CD4-positive, CD25-positive, alpha-beta regulatory T cell (primary cell): ENCODE measurements at regions not wholly inside any gene's neighbourhood (a gene's known extent, or its start where the extent isn't known, plus 50 kb on each side); places are given as distances from the start of the nearest gene placed in this dataset.
A peak's percentile ranks its signal among the peaks of the same experiment; 100 is the strongest.

Source experiments
- ATAC-seq, 2 donors: fragments of 150-1000 bp; cut with Tn5 transposase; one replicate each; pipeline ENCODE4 v1.10.0; 2021; ENCODE audit warnings: low read depth in 2 of 2, moderate number of reproducible peaks in 2 of 2, moderate library complexity in 1 of 2
- DNase-seq, 3 donors: peaks; one replicate each; pipeline versions ENCODE4 v3.0.0 to v3.0.0-alpha.2; 2012 to 2022; ENCODE audit warnings: mixed read lengths in 1 of 3
- H3K27ac ChIP-seq: one replicate; pipeline ENCODE4 v1.7.0; 2013; ENCODE audit warnings: mild to moderate bottlenecking, low read length; ENCODE audit not compliant: insufficient read depth, poor library complexity, severe bottlenecking
- H3K27me3 ChIP-seq: one replicate; pipeline ENCODE4 v1.7.0; 2013; ENCODE audit warnings: low read length; ENCODE audit not compliant: control insufficient read depth, insufficient read depth
- H3K36me3 ChIP-seq: one replicate; pipeline ENCODE4 v1.7.0; 2013; ENCODE audit warnings: mild to moderate bottlenecking, low read length, moderate library complexity; ENCODE audit not compliant: control insufficient read depth, insufficient read depth
- H3K4me1 ChIP-seq: 2 replicates; pipeline ENCODE4 v1.7.0; 2013; ENCODE audit warnings: mild to moderate bottlenecking, low read length; ENCODE audit not compliant: insufficient read depth, control insufficient read depth, poor library complexity, severe bottlenecking
- H3K4me3 ChIP-seq: one replicate; pipeline ENCODE4 v1.7.0; 2013; ENCODE audit warnings: low read depth, mild to moderate bottlenecking, low read length, moderate library complexity
- H3K9me3 ChIP-seq, 2 experiments: 1 replicate in 1 of 2; 2 replicates in 1 of 2; pipeline ENCODE4 v1.7.0; 2013; ENCODE audit warnings: low read length in 2 of 2, mild to moderate bottlenecking in 1 of 2, moderate library complexity in 1 of 2; ENCODE audit not compliant: control insufficient read depth in 2 of 2
- H3K27ac Mint-ChIP-seq, 3 donors: one replicate each; pipeline ENCODE4 v1.8.0; 2020 to 2022; ENCODE audit warnings: mild to moderate bottlenecking in 3 of 3, mixed read lengths in 3 of 3, moderate library complexity in 2 of 3
- H3K27me3 Mint-ChIP-seq: one replicate; pipeline ENCODE4 v1.8.0; 2022; ENCODE audit warnings: mild to moderate bottlenecking, mixed read lengths
- H3K36me3 Mint-ChIP-seq: one replicate; pipeline ENCODE4 v1.8.0; 2020; ENCODE audit warnings: mixed read lengths
- H3K4me1 Mint-ChIP-seq, 4 donors: one replicate each; pipeline ENCODE4 v1.8.0; 2020 to 2022; ENCODE audit warnings: mixed read lengths in 4 of 4, mild to moderate bottlenecking in 1 of 4
- H3K4me3 Mint-ChIP-seq, 4 donors: one replicate each; pipeline ENCODE4 v1.8.0; 2020 to 2022; ENCODE audit warnings: mild to moderate bottlenecking in 4 of 4, mixed read lengths in 4 of 4, moderate library complexity in 3 of 4
- H3K9me3 Mint-ChIP-seq, 7 donors: one replicate each; pipeline ENCODE4 v1.8.0; 2020 to 2022; ENCODE audit warnings: mixed read lengths in 7 of 7, mild to moderate bottlenecking in 3 of 7, moderate library complexity in 2 of 7

GRCh38 chr7:65251851-65252620 lies 121.6 kb upstream of the ZNF92 start:
- H3K4me1 ChIP-seq, result no peaks in the 10 kb centered on the region
- Mint-ChIP-seq H3K36me3 (no peaks in the 10 kb centered on the region), H3K27ac (no peak overlapping the region), H3K9me3 (peaks cover 0 to 5% (median 0%) of the 10 kb centered on the region in 7 donors), H3K4me3 (peak overlapping the region in 2 of 4 donors; percentile 75 to 78), H3K4me1 (peaks cover 0 to 7% (median under 1%) of the 10 kb centered on the region in 4 donors), H3K27me3 (peaks cover 7% of the 10 kb centered on the region)
- ATAC-seq, result no peak
- no peaks in the 10 kb centered on the region for H3K9me3 ChIP-seq
- H3K27me3 ChIP-seq, result no peaks in the 10 kb centered on the region
- DNase-seq, result peak in 1 of 3 donors; percentile 38
- H3K36me3 ChIP-seq, result no peaks in the 10 kb centered on the region
- no peak overlapping the region for H3K27ac ChIP-seq
- H3K4me3 ChIP-seq, result no peak overlapping the region

GRCh38 chr7:65250697-65251395 lies 122.8 kb upstream of the ZNF92 start:
- peaks cover 0 to 7% (median under 1%) of the 10 kb centered on the region in 4 donors for H3K4me1 Mint-ChIP-seq
- no peaks in the 10 kb centered on the region for H3K36me3 ChIP-seq
- H3K9me3 ChIP-seq, result no peaks in the 10 kb centered on the region
- no peak overlapping the region for H3K27ac ChIP-seq
- no peaks in the 10 kb centered on the region for H3K36me3 Mint-ChIP-seq
- H3K27ac Mint-ChIP-seq, result no peak overlapping the region
- no peak for DNase-seq
- no peak overlapping the region for H3K4me3 ChIP-seq
- no peak for ATAC-seq
- peak overlapping the region in 1 of 4 donors; percentile 78 for H3K4me3 Mint-ChIP-seq
- peaks cover 7% of the 10 kb centered on the region for H3K27me3 Mint-ChIP-seq
- H3K4me1 ChIP-seq, result no peaks in the 10 kb centered on the region
- H3K27me3 ChIP-seq, result no peaks in the 10 kb centered on the region
- peaks cover 0 to 5% (median 0%) of the 10 kb centered on the region in 7 donors for H3K9me3 Mint-ChIP-seq

- H3K27ac ChIP-seq, result no peak overlapping the region
- no peaks in the 10 kb centered on the region for H3K36me3 ChIP-seq
- Mint-ChIP-seq H3K27me3 (peaks cover 7% of the 10 kb centered on the region), H3K27ac (no peak overlapping the region), H3K4me1 (peaks cover 0 to 7% (median under 1%) of the 10 kb centered on the region in 4 donors), H3K4me3 (peak overlapping the region in 2 of 4 donors; percentile 32 to 49), H3K36me3 (no peaks in the 10 kb centered on the region), H3K9me3 (peaks cover 0 to 5% (median 0%) of the 10 kb centered on the region in 7 donors)
- DNase-seq (no peak), ATAC-seq (no peak)
- no peak overlapping the region for H3K4me3 ChIP-seq
- no peaks in the 10 kb centered on the region for H3K9me3 ChIP-seq
- H3K27me3 ChIP-seq, result no peaks in the 10 kb centered on the region
- H3K4me1 ChIP-seq, result no peaks in the 10 kb centered on the region
These were observed 123.4 kb upstream of the ZNF92 start for GRCh38 chr7:65250216-65250615.

- DNase-seq (no peak), ATAC-seq (no peak)
- no peak overlapping the region for H3K27ac ChIP-seq
- H3K9me3 Mint-ChIP-seq, result peaks cover 0 to 5% (median 0%) of the 10 kb centered on the region in 7 donors
- no peak overlapping the region for H3K4me3 Mint-ChIP-seq
- no peaks in the 10 kb centered on the region for H3K9me3 ChIP-seq
- H3K27ac Mint-ChIP-seq, result no peak overlapping the region
- H3K36me3 ChIP-seq, result no peaks in the 10 kb centered on the region
- H3K27me3 Mint-ChIP-seq, result peaks cover 16% of the 10 kb centered on the region
- H3K36me3 Mint-ChIP-seq, result no peaks in the 10 kb centered on the region
- H3K4me1 Mint-ChIP-seq, result peaks cover 0 to 7% (median under 1%) of the 10 kb centered on the region in 4 donors
- H3K4me1 ChIP-seq, result no peaks in the 10 kb centered on the region
- no peak overlapping the region for H3K4me3 ChIP-seq
- H3K27me3 ChIP-seq, result no peaks in the 10 kb centered on the region
These were observed 126.2 kb upstream of the ZNF92 start for GRCh38 chr7:65247491-65247890.

- no peak for DNase-seq
- Mint-ChIP-seq H3K9me3 (peaks cover 0 to 5% (median 0%) of the 10 kb centered on the region in 7 donors), H3K27ac (no peak overlapping the region), H3K4me1 (peaks cover 0 to 5% (median 4%) of the 10 kb centered on the region in 4 donors), H3K4me3 (peak overlapping the region in 1 of 4 donors; percentile 50), H3K27me3 (peaks cover 23% of the 10 kb centered on the region), H3K36me3 (no peaks in the 10 kb centered on the region)
- no peaks in the 10 kb centered on the region for H3K36me3 ChIP-seq
- no peaks in the 10 kb centered on the region for H3K9me3 ChIP-seq
- no peak for ATAC-seq
- H3K4me3 ChIP-seq, result no peak overlapping the region
- H3K4me1 ChIP-seq, result no peaks in the 10 kb centered on the region
- no peak overlapping the region for H3K27ac ChIP-seq
- H3K27me3 ChIP-seq, result no peaks in the 10 kb centered on the region
These were observed 133.8 kb upstream of the ZNF92 start for GRCh38 chr7:65239707-65240352.

GRCh38 chr7:65239324-65239706 lies 134.3 kb upstream of the ZNF92 start:
- Mint-ChIP-seq H3K27ac (no peak overlapping the region), H3K4me3 (no peak overlapping the region), H3K36me3 (no peaks in the 10 kb centered on the region), H3K4me1 (peaks cover 0 to 5% (median 4%) of the 10 kb centered on the region in 4 donors), H3K27me3 (peaks cover 18% of the 10 kb centered on the region), H3K9me3 (peaks cover 0 to 5% (median 0%) of the 10 kb centered on the region in 7 donors)
- Histone ChIP-seq H3K27ac (no peak overlapping the region), H3K9me3 (no peaks in the 10 kb centered on the region), H3K27me3 (no peaks in the 10 kb centered on the region), H3K4me1 (no peaks in the 10 kb centered on the region), H3K4me3 (no peak overlapping the region), H3K36me3 (no peaks in the 10 kb centered on the region)
- no peak for DNase-seq
- ATAC-seq, result no peak

- no peaks in the 10 kb centered on the region for H3K36me3 Mint-ChIP-seq
- H3K4me1 ChIP-seq, result no peaks in the 10 kb centered on the region
- peaks cover 0 to 5% (median 0%) of the 10 kb centered on the region in 7 donors for H3K9me3 Mint-ChIP-seq
- H3K36me3 ChIP-seq, result no peaks in the 10 kb centered on the region
- DNase-seq, result no peak
- H3K4me1 Mint-ChIP-seq, result peaks cover 0 to 7% (median 6%) of the 10 kb centered on the region in 4 donors
- H3K27ac ChIP-seq, result no peak overlapping the region
- peaks cover 16% of the 10 kb centered on the region for H3K27me3 Mint-ChIP-seq
- no peak overlapping the region for H3K4me3 ChIP-seq
- H3K27me3 ChIP-seq, result no peaks in the 10 kb centered on the region
- no peak overlapping the region for H3K27ac Mint-ChIP-seq
- ATAC-seq, result no peak
- H3K9me3 ChIP-seq, result no peaks in the 10 kb centered on the region
- no peak overlapping the region for H3K4me3 Mint-ChIP-seq
These were observed 134.9 kb upstream of the ZNF92 start for GRCh38 chr7:65238785-65239184.
